Lower lobe of right lung (tissue), 2 donors: ENCODE measurements at regions not wholly inside any gene's neighbourhood (a gene's known extent, or its start where the extent isn't known, plus 50 kb on each side); places are given as distances from the start of the nearest gene placed in this dataset.

Experiments used
- ATAC-seq, 2 donors: fragments of 200-7000 bp; cut with Tn5 transposase; one replicate each; pipeline ENCODE4 v1.9.1; 2020 to 2022; ENCODE audit warnings: mild to moderate bottlenecking in 2 of 2, moderate library complexity in 2 of 2
- DNase-seq: peaks from one replicate; pipeline ENCODE4 v3.0.0-alpha.2; 2020
- H3K27ac ChIP-seq: fragments of 200-600 bp; one replicate; pipeline ENCODE4 v1.8.0; 2022
- H3K27me3 ChIP-seq: fragments of 200-600 bp; one replicate; pipeline ENCODE4 v1.8.0; 2022; ENCODE audit warnings: low read depth
- H3K36me3 ChIP-seq: fragments of 200-600 bp; one replicate; pipeline ENCODE4 v1.8.0; 2022; ENCODE audit warnings: mild to moderate bottlenecking
- H3K4me1 ChIP-seq: fragments of 200-600 bp; one replicate; pipeline ENCODE4 v1.8.0; 2022
- H3K4me3 ChIP-seq: fragments of 200-600 bp; one replicate; pipeline ENCODE4 v1.8.0; 2022; ENCODE audit warnings: mild to moderate bottlenecking
- H3K9me3 ChIP-seq: fragments of 200-600 bp; one replicate; pipeline ENCODE4 v1.8.0; 2022
- CTCF ChIP-seq: fragments of 200-600 bp; IDR thresholded peaks from one replicate; pipeline ENCODE4 v1.8.0; 2022; ENCODE audit warnings: antibody characterized with exemption, mild to moderate bottlenecking
- intact Hi-C: fragments of 100-400 bp; cut with DNase I; formaldehyde crosslinking; loops from one replicate; pipeline ENCODE4 v1.11.0; 2022
- donor health status: DM: no; HTN: yes; CAD: no; lungs with severe emphysema.

- no peak for ATAC-seq
- H3K4me1 ChIP-seq: no peaks in the 10 kb centered on the region
- no peaks in the 10 kb centered on the region for H3K36me3 ChIP-seq
- intact Hi-C loops: no loop called here
- H3K27me3 ChIP-seq: no peaks in the 10 kb centered on the region
- H3K27ac ChIP-seq: no peak overlapping the region
- H3K4me3 ChIP-seq: no peak overlapping the region
- no peak for DNase-seq
- no peaks in the 10 kb centered on the region for H3K9me3 ChIP-seq
- no peak for TF ChIP-seq CTCF
Observed at GRCh38 chr2:147779440-147779839, 65.4 kb upstream of the ACVR2A start.

GRCh38 chr2:147777394-147777793 is 67.4 kb upstream of the ACVR2A start:
- intact Hi-C loops: no loop called here
- no peak for TF ChIP-seq CTCF

GRCh38 chr2:147774805-147775204 is 70.0 kb upstream of the ACVR2A start:
- Histone ChIP-seq H3K4me1 (no peaks in the 10 kb centered on the region), H3K4me3 (no peak overlapping the region), H3K27me3 (no peaks in the 10 kb centered on the region), H3K9me3 (no peaks in the 10 kb centered on the region), H3K27ac (no peak overlapping the region), H3K36me3 (no peaks in the 10 kb centered on the region)
- TF ChIP-seq CTCF: no peak
- no peak for ATAC-seq
- DNase-seq: no peak
- intact Hi-C loops: no loop called here

More at GRCh38 chr2:147777394-147777793, 67.4 kb upstream of the ACVR2A start:
- H3K4me1 ChIP-seq: no peaks in the 10 kb centered on the region
- ATAC-seq (no peak), DNase-seq (no peak)
- no peaks in the 10 kb centered on the region for H3K27me3 ChIP-seq
- H3K4me3 ChIP-seq: no peak overlapping the region
- no peaks in the 10 kb centered on the region for H3K36me3 ChIP-seq
- no peaks in the 10 kb centered on the region for H3K9me3 ChIP-seq
- H3K27ac ChIP-seq: no peak overlapping the region

GRCh38 chr2:147773479-147773878 is 71.3 kb upstream of the ACVR2A start:
- TF ChIP-seq CTCF: no peak
- intact Hi-C loops: no loop called here
- ATAC-seq (no peak), DNase-seq (no peak)
- Histone ChIP-seq H3K27me3 (no peaks in the 10 kb centered on the region), H3K4me3 (no peak overlapping the region), H3K4me1 (no peaks in the 10 kb centered on the region), H3K27ac (no peak overlapping the region), H3K9me3 (no peaks in the 10 kb centered on the region), H3K36me3 (no peaks in the 10 kb centered on the region)

GRCh38 chr2:147772781-147773180 is 72.0 kb upstream of the ACVR2A start:
- DNase-seq (no peak), ATAC-seq (no peak)
- no peaks in the 10 kb centered on the region for H3K36me3 ChIP-seq
- no peaks in the 10 kb centered on the region for H3K9me3 ChIP-seq
- intact Hi-C loops: no loop called here
- H3K4me3 ChIP-seq: no peak overlapping the region
- H3K27me3 ChIP-seq: no peaks in the 10 kb centered on the region
- no peak overlapping the region for H3K27ac ChIP-seq
- TF ChIP-seq CTCF: no peak
- H3K4me1 ChIP-seq: no peaks in the 10 kb centered on the region

GRCh38 chr2:147763861-147764260 is 81.0 kb upstream of the ACVR2A start:
- Histone ChIP-seq H3K36me3 (no peaks in the 10 kb centered on the region), H3K4me1 (no peaks in the 10 kb centered on the region), H3K27ac (no peak overlapping the region), H3K4me3 (no peak overlapping the region), H3K27me3 (no peaks in the 10 kb centered on the region), H3K9me3 (no peaks in the 10 kb centered on the region)
- no peak for TF ChIP-seq CTCF
- ATAC-seq: no peak
- intact Hi-C loops: no loop called here
- DNase-seq: no peak
